Neutrophil (primary cell): ENCODE measurements at regions not wholly inside any gene's neighbourhood (a gene's known extent, or its start where the extent isn't known, plus 50 kb on each side); places are given as distances from the start of the nearest gene placed in this dataset.

Source experiments
- H3K27ac ChIP-seq: fragments of 200-600 bp; sonication (generic); 2 replicates; pipeline ENCODE4 v1.5.1; 2016; ENCODE audit warnings: mild to moderate bottlenecking, moderate library complexity
- H3K27me3 ChIP-seq: fragments of 200-600 bp; sonication (generic); 2 replicates; pipeline ENCODE4 v1.6.0; 2016; ENCODE audit warnings: mild to moderate bottlenecking
- H3K36me3 ChIP-seq: fragments of 200-600 bp; sonication (generic); 2 replicates; pipeline ENCODE4 v1.5.1; 2017
- H3K4me1 ChIP-seq, 2 experiments: fragments of 200-600 bp in 1 of 2; sonication (generic) in 1 of 2; 1 replicate in 1 of 2; 2 replicates in 1 of 2; pipeline versions ENCODE4 v1.5.1 to v1.6.1; 2013 to 2016; ENCODE audit warnings: low read depth in 1 of 2, low read length in 1 of 2, mild to moderate bottlenecking in 1 of 2, moderate library complexity in 1 of 2; ENCODE audit not compliant: control insufficient read depth in 1 of 2, insufficient read depth in 1 of 2
- H3K4me3 ChIP-seq, 2 experiments: fragments of 200-600 bp in 1 of 2; sonication (generic) in 1 of 2; 1 replicate in 1 of 2; 2 replicates in 1 of 2; pipeline ENCODE4 v1.5.1; 2013 to 2016; ENCODE audit warnings: low read depth in 1 of 2, low read length in 1 of 2, mild to moderate bottlenecking in 1 of 2, moderate library complexity in 1 of 2
- H3K9me3 ChIP-seq: fragments of 200-600 bp; sonication (generic); 2 replicates; pipeline ENCODE4 v1.5.1; 2016
- CTCF ChIP-seq: fragments of 200-600 bp; sonication (generic); IDR thresholded peaks from 2 replicates; pipeline ENCODE4 v1.5.1; 2016; ENCODE audit warnings: antibody characterized with exemption

- TF ChIP-seq CTCF, result no peak
- H3K4me3 ChIP-seq, result no peak overlapping the region
- H3K36me3 ChIP-seq, result no peaks in the 10 kb centered on the region
Measured at GRCh38 chr5:126339215-126339805, 83.9 kb upstream of the GRAMD2B start.

GRCh38 chr5:126341906-126342630, 81.1 kb upstream of the GRAMD2B start:
- no peaks in the 10 kb centered on the region for H3K9me3 ChIP-seq
- H3K4me3 ChIP-seq, result no peak overlapping the region
- no peaks in the 10 kb centered on the region for H3K36me3 ChIP-seq
- H3K27ac ChIP-seq, result no peak overlapping the region
- no peaks in the 10 kb centered on the region for H3K4me1 ChIP-seq
- H3K27me3 ChIP-seq, result peaks cover 14% of the 10 kb centered on the region
- TF ChIP-seq CTCF, result no peak

More at GRCh38 chr5:126339215-126339805, 83.9 kb upstream of the GRAMD2B start:
- Histone ChIP-seq H3K4me1 (no peaks in the 10 kb centered on the region), H3K27me3 (peaks cover 12% of the 10 kb centered on the region), H3K9me3 (no peaks in the 10 kb centered on the region), H3K27ac (no peak overlapping the region)

GRCh38 chr5:126348855-126349635, 74.2 kb upstream of the GRAMD2B start:
- no peaks in the 10 kb centered on the region for H3K36me3 ChIP-seq
- H3K27ac ChIP-seq, result no peak overlapping the region

GRCh38 chr5:126351153-126351552, 72.1 kb upstream of the GRAMD2B start:
- H3K27me3 ChIP-seq, result peaks cover 3% of the 10 kb centered on the region
- no peaks in the 10 kb centered on the region for H3K9me3 ChIP-seq
- no peak overlapping the region for H3K4me3 ChIP-seq
- no peaks in the 10 kb centered on the region for H3K36me3 ChIP-seq
- no peak overlapping the region for H3K27ac ChIP-seq
- TF ChIP-seq CTCF, result no peak
- H3K4me1 ChIP-seq, result no peaks in the 10 kb centered on the region

More at GRCh38 chr5:126348855-126349635, 74.2 kb upstream of the GRAMD2B start:
- H3K9me3 ChIP-seq, result no peaks in the 10 kb centered on the region
- H3K4me3 ChIP-seq, result no peak overlapping the region
- H3K27me3 ChIP-seq, result peaks cover 8% of the 10 kb centered on the region
- TF ChIP-seq CTCF, result no peak
- no peaks in the 10 kb centered on the region for H3K4me1 ChIP-seq

- Histone ChIP-seq H3K27ac (no peak overlapping the region), H3K4me3 (no peak overlapping the region)
Measured at GRCh38 chr5:126354012-126354857, 69.0 kb upstream of the GRAMD2B start.

More at GRCh38 chr5:126354012-126354857, 69.0 kb upstream of the GRAMD2B start:
- H3K4me1 ChIP-seq, result no peaks in the 10 kb centered on the region
- no peak for TF ChIP-seq CTCF
- no peaks in the 10 kb centered on the region for H3K36me3 ChIP-seq
- no peaks in the 10 kb centered on the region for H3K9me3 ChIP-seq
- H3K27me3 ChIP-seq, result no peaks in the 10 kb centered on the region
